ENCODE measurements at regions not wholly inside any gene's neighbourhood (a gene's known extent, or its start where the extent isn't known, plus 50 kb on each side); places are given as distances from the start of the nearest gene placed in this dataset.

DNA sequence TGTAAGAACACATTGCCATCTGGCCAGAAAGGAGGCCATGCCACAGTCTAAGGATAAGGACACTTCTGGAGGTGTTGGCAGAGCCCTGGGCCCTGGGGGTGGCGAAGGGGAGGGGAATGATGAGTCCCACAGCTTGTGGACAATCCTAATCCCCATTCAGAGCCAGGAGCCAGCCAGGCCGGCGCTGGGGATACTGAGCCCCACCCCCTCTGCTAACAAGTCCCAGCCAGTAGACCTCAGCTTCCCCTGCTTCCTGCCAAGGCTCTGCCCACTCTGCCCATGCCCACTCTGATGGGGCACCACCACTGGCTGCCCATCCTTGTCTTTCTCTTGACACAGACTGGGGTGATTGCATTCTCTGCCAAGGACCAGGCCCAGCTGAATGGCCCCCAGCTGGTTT, 71.9 kb downstream of the NAV1 start:
- no peak for DNase-seq (ENCODE audit: low read depth, low spot score)

DNA sequence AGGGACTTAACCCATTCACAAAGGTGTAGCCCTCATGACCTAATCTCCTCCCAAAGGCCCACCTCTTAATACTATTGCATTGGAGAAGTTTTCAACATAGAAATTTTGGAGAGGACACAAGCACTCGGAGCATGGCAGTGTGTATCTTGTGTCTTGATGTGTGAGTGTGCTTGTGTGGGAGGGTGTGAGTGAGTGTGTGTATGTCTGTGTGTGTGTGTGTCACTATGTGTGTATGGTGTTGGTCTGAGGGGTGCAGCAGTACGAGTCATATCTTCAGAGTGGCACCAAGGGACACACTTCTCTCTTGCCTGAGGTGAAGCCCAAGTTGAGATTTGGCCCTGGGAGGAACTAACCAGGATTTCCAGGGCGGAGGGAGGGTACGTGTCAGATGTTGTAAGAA, 73.7 kb downstream of the NAV1 start:
- no peak for DNase-seq (ENCODE audit: low read depth, low spot score)

DNA sequence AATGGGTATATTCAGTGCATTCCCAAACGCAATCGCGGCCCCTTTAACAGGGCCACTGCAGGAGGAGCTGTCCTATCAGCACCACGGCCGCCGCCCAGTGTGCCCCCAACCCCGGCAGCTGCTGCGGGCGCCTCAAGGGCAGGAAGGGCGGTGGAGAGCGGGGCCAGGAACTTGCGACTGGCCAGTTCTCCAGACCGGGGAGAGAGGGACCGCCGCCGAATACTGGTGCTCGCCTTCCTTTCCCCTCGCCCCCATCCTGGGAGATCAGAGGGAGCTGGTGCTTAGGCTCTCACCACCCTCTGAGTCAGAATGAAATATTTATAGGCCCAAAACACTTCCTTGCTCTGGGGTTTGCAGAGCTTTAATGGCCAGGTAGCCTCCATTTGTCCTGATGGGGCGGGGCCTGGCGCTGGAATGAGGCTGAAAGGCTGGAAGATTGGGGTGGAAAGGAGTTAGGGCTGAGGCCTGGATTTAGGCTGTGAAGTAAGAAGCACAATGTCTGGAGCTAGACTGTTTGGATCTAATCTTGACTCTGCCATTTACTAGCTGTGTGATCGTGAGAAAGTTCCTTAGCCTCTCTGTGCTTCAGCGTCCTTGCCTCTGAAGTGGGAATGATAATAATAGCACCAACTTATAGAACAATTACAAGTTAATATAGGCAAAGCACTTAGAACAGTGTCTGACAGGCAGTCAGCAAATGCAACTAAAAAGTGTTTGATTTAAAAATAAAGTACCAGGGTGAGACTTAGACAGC, 75.5 kb downstream of the NAV1 start:
- no peak for DNase-seq (ENCODE audit: low read depth, low spot score)

DNA sequence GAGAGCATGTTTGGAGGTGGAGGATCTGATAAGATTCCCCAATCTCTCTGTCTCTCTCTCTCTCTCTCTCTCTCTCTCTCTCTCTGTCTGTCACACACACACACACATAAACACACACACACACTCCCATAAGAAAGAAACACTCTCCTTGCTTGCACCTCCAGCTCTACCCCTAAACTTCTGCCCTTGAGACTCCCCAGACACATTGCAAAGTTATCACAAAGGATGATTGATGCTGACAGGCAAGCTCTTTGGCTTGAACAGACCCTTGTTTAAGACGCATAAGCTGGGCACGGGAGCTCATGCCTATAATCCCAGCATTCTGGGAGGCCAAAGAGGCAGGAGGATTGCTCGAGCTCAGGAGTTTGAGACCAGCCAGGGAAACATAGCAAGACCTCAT, 78.2 kb downstream of the NAV1 start:
- DNase-seq (ENCODE audit: low read depth, low spot score), result no peak

DNA sequence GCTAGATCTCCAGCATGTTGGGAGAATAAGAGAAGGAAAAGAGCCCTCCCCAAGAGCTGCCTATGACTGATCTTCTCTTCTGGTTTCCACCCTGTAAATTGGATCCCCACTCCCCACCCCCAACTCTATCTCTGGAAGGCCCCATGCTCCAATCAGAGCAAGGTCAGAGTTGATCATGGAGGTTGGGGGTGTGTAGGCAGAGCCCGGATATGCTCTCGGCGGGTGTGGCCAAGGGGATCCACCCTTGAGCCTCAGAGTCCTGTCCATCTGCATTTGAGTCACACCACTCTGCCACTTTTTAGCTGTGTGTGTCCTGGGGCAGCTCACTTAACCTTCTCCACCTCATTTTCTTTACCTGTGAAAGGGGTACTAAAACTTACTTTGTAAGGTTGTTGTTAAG, 79.5 kb downstream of the NAV1 start:
- no peak for DNase-seq (ENCODE audit: low read depth, low spot score)

DNA sequence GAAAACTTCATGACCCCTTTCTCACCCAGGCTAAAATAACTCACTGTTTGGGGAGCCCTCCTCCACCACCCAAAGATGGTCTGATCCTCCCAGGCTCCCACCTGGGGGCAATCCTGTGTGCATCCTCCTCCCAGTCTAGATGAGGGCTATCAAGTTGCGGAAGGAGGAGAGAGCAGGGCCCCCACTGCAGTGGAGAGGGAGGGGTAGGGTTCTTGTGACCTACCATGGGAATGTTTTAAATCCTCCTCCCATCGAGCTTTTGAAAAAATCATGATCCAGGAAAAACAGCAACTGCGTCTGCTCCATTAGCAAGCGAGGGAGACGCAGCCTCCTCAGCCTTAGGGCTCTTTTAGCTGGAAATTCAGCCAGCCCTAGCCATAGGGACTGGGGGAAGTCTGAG, 80.0 kb downstream of the NAV1 start:
- DNase-seq (ENCODE audit: low read depth, low spot score), result no peak

DNA sequence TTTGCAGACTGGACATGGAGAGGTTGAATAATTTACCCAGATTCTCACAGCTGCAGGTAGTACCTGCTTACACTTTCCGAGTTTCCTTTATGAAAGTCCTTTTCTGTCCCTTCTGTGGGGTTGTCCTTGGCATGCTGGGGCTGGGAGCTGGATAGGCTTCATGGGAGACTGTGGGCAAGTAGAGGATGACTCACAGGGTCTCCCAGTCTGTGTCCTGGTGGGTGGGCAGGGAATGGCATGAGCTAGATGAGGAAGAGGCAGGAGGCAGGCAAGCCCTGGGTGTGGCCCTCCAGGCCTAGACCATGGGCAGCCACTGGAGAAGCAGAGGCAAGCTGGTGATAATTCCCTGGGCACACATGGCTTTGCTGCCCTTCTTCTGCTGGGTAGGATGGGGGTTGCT, 80.6 kb downstream of the NAV1 start:
- no peak for DNase-seq (ENCODE audit: low read depth, low spot score)

DNA sequence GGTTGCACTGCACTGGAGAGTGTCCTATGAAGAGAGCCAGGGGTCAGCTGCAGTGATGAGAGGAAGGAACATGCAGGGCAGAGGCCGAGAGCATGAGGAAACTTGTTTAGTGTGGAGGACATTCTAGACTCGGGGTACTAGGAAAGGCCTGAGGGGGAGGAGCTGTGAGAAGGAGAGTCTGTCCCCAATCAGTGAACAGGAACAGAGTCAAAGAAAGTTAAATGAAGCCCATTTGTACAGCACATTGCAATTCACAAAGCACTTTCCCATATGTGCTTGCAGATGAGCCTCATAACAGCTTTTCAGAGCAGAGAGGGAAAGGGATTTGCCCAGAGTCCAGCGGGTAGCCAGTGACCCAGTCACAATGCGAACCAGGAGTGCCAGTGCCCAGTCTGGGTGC, 83.4 kb downstream of the NAV1 start:
- DNase-seq (ENCODE audit: low read depth, low spot score), result no peak

DNA sequence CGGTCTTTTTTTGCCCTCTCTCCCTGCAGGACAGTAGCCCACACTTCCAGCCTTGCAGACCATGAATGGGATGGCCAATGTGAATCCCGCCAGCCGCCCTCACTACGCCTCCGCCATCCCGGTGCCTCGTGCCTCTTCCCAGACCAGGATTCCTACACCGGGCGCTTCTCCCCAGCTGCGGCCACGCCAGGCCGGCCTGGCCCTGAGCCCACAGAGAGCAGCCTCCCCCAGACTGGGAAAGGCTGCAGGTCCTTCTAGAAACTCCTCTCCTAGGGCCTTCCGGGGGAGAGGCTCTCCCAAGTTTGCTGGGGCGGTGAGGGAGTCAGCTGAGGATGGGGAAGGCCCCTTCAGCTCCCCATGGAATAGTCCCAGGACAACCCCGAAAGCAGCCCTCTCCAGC, 83.9 kb downstream of the NAV1 start:
- DNase-seq (ENCODE audit: low read depth, low spot score), result no peak

DNA sequence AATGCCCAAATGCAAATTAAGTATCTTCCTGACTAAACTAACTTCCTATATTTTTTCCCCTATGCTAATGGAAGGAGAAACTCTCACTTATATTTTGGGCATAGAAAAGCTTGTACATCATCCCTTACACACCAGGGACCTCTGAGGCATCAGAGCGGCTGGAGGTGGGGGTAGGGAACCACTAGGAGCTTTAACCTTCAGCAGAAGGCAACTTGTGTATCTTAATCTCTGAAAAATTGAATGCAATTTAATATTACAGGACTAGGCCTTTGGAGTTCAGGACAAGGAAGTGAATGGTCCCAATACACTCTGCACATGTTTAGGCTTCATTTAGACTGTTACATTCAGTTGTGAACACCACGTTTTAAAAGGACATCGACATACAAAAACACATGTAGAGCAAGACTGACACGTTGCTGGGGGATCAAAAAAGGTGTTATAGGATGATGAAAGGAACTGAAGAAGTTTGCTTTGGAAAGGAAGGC, 85.9 kb downstream of the NAV1 start:
- DNase-seq (ENCODE audit: low read depth, low spot score), result no peak

DNA sequence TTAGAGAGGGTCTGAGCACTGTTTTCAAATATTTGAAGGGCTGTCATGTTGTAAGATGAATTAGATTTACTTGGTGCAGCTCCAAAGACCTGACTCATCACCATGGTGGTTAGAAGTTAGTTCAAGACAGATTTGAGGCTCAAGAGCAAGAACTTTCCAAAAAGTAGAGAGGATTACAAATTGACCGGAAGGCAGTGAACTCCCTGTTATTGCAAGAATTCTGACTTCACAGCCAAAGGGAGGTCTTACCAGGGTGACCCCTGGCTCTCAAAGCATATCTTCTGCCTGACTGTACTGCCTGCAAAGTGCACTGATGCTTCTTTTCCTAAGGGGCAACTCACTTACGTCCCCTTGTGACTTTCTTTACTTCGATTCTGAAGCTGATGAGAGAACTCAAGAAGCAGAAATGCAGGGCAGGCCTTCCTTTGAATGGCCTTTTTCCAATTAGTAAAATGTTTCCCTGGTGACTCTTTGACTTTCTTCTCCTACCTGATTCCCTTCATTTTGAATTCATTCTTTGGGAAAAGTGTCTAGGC, 86.4 kb downstream of the NAV1 start:
- peak; percentile 42 for DNase-seq (ENCODE audit: low read depth, low spot score)

DNA sequence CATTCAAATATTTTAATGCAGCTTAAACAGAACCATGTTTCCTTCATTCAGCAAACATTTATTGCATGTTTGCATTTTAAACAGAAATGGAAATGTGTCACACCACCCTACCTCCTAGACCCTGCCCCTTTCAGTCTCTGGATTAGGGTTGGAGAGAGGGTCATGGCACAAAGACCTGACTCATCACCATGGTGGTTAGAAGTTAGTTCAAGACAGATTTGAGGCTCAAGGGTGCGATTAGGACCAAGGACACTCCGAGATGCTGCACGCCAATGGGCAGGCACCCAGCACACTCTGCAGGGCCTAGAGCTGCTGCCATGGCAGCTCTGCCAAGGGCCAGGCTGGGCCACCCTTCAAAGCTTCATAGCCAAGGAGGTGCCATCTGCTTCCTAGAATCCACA, 86.9 kb downstream of the NAV1 start:
- DNase-seq (ENCODE audit: low read depth, low spot score), result no peak

DNA sequence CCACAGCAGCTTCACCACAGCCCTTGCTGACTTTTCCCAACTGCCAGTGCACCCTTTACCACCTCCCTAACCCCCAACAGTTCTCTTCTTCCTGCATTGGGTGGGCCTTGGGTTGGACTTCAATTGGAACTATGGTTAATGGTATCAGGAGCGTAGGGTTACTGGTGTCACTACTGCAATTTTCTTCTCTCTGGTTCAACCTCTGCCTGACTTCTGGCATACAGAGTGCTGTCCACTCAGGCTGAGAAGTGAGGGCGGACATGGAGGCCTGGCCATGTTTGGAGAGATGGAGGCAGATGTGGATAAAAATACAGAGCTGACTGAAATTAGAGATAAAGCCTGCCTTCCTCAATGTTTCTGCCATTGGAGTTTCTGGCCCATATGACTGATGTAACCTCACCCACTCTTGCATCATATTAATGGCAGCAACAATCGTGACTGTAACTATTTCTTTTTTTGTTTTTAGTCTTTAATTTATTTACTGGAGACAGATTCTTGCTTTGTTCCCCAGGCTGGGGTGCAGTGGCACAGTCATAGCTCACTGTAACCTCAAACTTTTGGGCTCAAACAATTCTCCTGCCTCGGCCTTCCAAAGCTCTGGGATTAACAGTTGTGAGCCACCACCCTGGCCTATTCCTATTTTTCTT, 87.8 kb downstream of the NAV1 start:
- no peak for DNase-seq (ENCODE audit: low read depth, low spot score)

DNA sequence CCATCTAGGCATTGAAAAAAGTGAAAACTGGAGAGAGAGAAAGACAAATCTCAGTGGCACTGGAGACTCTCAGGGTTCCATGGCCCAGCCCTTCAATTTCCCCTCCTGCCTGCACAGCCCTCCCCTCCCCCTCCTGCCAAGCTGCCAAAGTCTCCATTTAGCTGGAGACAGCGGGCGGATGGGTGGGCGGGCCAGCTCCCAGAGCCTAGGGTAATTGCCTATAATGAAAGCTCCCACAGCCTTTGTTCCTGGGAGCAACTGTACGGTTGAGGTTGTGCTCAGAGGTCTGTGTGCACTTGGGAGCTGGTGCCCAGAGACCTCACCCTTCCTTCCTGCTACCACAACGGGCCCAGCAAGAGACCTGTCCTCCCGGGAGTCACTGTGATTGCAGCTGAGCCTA, 89.6 kb downstream of the NAV1 start:
- DNase-seq (ENCODE audit: low read depth, low spot score), result no peak

DNA sequence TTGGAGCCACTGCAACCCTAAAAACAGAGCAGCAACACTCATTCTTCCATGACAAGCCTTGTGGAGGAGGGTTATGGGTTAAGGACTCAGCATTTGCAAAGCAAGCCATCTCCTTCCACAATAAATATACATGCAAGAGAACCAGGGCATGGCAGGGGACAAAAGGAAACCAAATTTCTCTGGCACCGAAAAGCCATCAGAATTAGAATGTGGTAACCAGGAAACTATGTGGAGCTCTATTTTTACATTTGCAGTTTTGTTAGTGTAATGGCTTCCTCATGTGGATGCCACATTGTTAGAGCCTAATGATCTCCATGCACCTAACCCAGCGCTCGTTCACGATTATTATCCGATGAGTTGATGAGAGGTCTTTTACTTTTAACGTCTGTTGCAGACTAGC, 91.7 kb downstream of the NAV1 start:
- no peak for DNase-seq (ENCODE audit: low read depth, low spot score)

DNA sequence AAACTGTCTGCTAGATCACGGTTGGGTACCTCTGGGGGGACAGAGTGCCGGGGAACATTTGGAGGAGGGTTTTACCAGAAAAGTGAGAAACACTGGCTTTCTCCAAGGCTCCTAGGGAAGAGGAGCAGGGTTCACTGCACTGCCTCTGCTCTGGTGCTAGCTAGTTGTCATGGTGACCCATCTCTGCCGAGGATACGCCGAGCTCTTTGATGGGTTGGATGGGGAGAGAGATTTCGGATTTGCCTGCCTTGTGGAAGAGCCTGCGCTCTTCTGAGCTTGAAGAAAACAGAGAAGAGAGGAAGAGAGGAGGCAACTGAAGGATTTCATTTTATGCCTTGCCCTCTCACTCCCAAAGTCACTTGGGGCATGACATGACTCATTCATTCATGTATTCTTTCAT, 92.1 kb downstream of the NAV1 start:
- DNase-seq (ENCODE audit: low read depth, low spot score), result no peak

DNA sequence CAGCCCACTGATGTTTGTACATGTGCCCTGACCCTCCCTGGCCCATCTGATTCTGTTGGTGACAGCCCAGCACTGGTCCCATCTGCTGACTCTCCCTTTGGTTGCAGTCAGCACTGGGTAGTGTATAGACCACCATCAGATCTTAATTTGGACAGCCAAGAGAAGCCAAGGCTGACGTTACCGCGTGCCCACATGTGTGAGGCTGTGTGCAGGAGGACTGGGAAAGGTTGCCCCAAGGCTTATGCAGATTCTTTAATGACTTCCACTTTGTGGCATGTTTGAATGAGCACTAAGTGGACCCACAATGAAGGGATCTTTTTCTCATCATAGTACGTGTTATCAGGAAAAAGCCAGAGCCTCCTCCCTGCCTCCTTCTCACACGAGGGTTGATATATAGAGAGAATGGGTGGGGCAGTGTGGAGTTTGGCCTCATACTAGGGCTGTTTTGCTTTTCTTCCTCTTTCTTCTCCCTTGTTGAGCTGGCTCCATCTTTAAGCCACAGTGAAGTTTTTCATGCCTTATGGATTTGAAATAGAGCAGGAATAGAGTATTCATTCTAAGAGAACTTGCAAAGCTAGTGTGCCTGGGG, 93.5 kb downstream of the NAV1 start:
- no peak for DNase-seq (ENCODE audit: low read depth, low spot score)

DNA sequence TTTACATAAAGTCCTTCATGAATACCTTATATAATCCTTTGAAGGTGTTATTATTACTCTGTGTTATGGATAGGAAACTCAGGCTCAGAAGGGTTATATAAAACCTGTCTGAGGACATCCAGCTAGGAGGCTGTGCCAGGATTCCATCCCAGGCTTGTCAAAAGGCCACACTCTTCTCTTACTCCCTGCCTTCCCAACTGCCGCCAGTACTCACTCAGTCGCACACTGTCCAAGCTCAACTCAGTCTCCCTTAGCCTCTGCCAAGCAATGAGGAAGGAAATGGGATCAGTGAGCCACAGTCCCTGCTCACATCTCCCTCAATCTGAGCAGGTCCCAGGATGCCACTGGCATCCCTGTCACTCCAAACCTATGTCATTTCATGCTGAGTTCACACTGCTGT, 94.4 kb downstream of the NAV1 start:
- DNase-seq (ENCODE audit: low read depth, low spot score), result no peak

DNA sequence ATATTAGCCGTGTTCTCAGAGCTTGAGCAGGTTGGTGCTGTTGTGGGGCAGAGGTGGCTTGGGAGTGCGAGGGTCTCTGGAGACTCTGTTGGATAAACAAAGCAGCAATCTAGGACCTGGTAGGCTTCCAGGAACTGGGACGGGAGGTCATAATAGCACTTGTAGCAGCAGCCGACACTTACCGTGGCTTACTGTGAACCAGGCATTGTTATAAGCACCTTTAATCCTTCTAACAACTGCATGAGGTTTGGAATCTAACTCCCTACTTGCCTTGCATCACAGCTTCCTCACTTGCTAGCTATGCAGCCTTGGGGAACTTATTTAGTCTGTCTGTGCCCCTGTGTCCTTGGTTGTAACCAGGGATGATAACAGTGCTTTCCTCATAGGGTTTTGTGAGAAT, 94.9 kb downstream of the NAV1 start:
- no peak for DNase-seq (ENCODE audit: low read depth, low spot score)

DNA sequence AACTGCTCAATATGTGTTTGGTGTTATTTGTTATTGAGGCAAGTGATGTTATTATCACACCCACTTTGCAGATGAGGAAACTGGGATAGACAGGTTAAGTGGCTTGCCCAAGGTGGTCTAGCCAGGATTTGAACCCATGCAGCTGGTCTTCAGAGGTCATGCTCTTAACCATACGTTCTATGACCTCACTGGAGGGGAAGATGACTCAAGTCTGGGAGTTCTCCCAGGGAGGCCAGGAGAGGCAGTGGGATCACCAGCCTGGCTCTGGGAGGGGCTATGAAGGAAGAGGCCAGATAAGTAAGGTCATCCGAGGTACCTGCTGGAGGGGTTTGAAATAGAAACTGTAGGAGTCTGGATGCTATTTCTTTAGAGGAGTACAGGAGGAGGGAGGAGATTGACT, 95.3 kb downstream of the NAV1 start:
- DNase-seq (ENCODE audit: low read depth, low spot score), result no peak

DNA sequence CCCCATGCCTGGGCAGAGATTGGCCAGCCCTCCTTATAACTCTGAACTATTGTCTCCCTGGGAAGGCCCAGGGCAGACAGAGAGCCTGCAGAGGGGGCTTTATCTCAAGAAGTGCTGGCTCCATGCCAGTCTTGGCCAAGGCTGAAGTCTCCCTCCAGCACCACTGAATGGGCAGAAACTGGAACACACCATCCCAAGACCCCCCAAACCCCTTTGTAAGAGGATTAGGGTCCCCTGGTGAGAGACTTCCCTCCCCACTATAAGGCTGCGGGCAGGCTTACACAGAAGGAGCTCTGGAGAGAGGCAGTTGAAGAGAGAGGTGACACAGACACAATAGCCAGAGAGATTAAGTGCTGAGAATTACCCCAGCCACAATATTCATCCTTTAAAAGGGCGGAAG, 97.2 kb downstream of the NAV1 start:
- no peak for DNase-seq (ENCODE audit: low read depth, low spot score)

DNA sequence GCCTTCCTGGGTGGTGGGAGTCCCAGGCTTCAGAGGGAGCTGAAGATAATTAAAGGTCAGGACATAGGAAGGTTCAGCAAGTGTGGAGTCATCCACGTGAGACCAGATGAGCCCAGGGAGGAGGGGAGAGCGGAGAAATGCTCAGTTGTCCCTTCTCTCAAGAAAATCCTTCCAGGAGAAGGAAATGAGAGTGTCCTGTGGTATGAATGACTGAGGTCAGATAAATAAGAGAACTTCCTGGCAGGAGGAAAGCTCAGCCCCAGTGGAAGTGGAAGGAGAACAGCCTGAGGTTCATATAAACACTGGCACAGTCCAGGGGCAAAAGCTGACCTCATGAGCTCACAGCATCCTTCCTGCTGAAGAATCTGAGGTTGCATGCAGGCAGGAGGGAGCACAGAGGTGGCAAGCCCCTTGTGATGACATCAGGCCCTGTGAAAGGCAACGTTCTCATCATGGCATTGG, 97.6 kb downstream of the NAV1 start:
- no peak for DNase-seq (ENCODE audit: low read depth, low spot score)

All from brain pericyte (primary cell).